HG03457 (cell line): ENCODE measurements at regions not wholly inside any gene's neighbourhood (a gene's known extent, or its start where the extent isn't known, plus 50 kb on each side); places are given as distances from the start of the nearest gene placed in this dataset.
"Not testable (repeated sequence)": the region's sequence is repeated elsewhere in the genome, so short reads cannot be mapped to it uniquely, and the experiment has no call there.

Experiments used
- ATAC-seq: cut with Tn5 transposase; IDR thresholded peaks from one replicate; pipeline ENCODE4 v1.9.1; 2021; ENCODE audit warnings: moderate number of reproducible peaks; ENCODE audit not compliant: unreplicated experiment

GRCh38 chr10:118944959-118945633 is 84.4 kb upstream of the NANOS1 start:
- no peak for ATAC-seq

- ATAC-seq = no peak
Observed at GRCh38 chr10:118948786-118949185, 80.7 kb upstream of the NANOS1 start.

GRCh38 chr10:118950190-118950680 is 79.3 kb upstream of the NANOS1 start:
- ATAC-seq = no peak

GRCh38 chr10:118950997-118951637 is 78.4 kb upstream of the NANOS1 start:
- ATAC-seq = no peak

GRCh38 chr10:118952493-118953295 is 76.8 kb upstream of the NANOS1 start:
- no peak for ATAC-seq

- no peak for ATAC-seq
Observed at GRCh38 chr10:118953598-118954393, 75.7 kb upstream of the NANOS1 start.

- no peak for ATAC-seq
Observed at GRCh38 chr10:118955531-118955930, 74.0 kb upstream of the NANOS1 start.

- no peak for ATAC-seq
Observed at GRCh38 chr10:118955951-118956801, 73.3 kb upstream of the NANOS1 start.

GRCh38 chr10:118956802-118957442 is 72.6 kb upstream of the NANOS1 start:
- no peak for ATAC-seq

- ATAC-seq = no peak
Observed at GRCh38 chr10:118957443-118957825, 72.1 kb upstream of the NANOS1 start.

- no peak for ATAC-seq
Observed at GRCh38 chr10:118957966-118958365, 71.5 kb upstream of the NANOS1 start.

- no peak for ATAC-seq
Observed at GRCh38 chr10:118958559-118958958, 71.0 kb upstream of the NANOS1 start.

GRCh38 chr10:118958984-118959925 is 70.3 kb upstream of the NANOS1 start:
- ATAC-seq = no peak

GRCh38 chr10:118960157-118961090 is 69.1 kb upstream of the NANOS1 start:
- no peak for ATAC-seq

GRCh38 chr10:118961436-118961835 is 68.1 kb upstream of the NANOS1 start:
- no peak for ATAC-seq

GRCh38 chr10:118962331-118962868 is 67.1 kb upstream of the NANOS1 start:
- not testable (repeated sequence) for ATAC-seq

- no peak for ATAC-seq
Observed at GRCh38 chr10:118963341-118963740, 66.2 kb upstream of the NANOS1 start.
